Choroid plexus epithelial cell (primary cell): ENCODE measurements at regions not wholly inside any gene's neighbourhood (a gene's known extent, or its start where the extent isn't known, plus 50 kb on each side); places are given as distances from the start of the nearest gene placed in this dataset.
A peak's percentile ranks its signal among the peaks of the same experiment; 100 is the strongest.

Experiments used
- DNase-seq: peaks from one replicate; pipeline ENCODE4 v3.0.0-alpha.2; 2010; ENCODE audit warnings: low read depth
- H3K4me3 ChIP-seq: 2 replicates; pipeline ENCODE4 v1.5.1; 2011; ENCODE audit warnings: low read depth, mild to moderate bottlenecking, control low read depth, low read length, moderate library complexity
- TF ChIP-seq, protein P1 (sequence below): conservative IDR thresholded peaks from 2 replicates; pipeline ENCODE4 v1.5.1; 2011; ENCODE audit warnings: low read depth, mild to moderate bottlenecking, control low read depth, inconsistent platforms, low read length, moderate library complexity

GRCh38 chr6:47134476-47135189 lies 92.5 kb upstream of the ADGRF1 start:
- peak; percentile 97 for DNase-seq
- H3K4me3 ChIP-seq: no peak overlapping the region
- TF ChIP-seq, protein P1, sequence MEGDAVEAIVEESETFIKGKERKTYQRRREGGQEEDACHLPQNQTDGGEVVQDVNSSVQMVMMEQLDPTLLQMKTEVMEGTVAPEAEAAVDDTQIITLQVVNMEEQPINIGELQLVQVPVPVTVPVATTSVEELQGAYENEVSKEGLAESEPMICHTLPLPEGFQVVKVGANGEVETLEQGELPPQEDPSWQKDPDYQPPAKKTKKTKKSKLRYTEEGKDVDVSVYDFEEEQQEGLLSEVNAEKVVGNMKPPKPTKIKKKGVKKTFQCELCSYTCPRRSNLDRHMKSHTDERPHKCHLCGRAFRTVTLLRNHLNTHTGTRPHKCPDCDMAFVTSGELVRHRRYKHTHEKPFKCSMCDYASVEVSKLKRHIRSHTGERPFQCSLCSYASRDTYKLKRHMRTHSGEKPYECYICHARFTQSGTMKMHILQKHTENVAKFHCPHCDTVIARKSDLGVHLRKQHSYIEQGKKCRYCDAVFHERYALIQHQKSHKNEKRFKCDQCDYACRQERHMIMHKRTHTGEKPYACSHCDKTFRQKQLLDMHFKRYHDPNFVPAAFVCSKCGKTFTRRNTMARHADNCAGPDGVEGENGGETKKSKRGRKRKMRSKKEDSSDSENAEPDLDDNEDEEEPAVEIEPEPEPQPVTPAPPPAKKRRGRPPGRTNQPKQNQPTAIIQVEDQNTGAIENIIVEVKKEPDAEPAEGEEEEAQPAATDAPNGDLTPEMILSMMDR: no peak

GRCh38 chr6:47133230-47134000 lies 91.3 kb upstream of the ADGRF1 start:
- no peak for DNase-seq
- no peak overlapping the region for H3K4me3 ChIP-seq
- TF ChIP-seq, protein P1: no peak

- DNase-seq: no peak
- no peak overlapping the region for H3K4me3 ChIP-seq
- TF ChIP-seq, protein P1: no peak
These were observed 90.6 kb upstream of the ADGRF1 start for GRCh38 chr6:47132724-47133123.

DNA sequence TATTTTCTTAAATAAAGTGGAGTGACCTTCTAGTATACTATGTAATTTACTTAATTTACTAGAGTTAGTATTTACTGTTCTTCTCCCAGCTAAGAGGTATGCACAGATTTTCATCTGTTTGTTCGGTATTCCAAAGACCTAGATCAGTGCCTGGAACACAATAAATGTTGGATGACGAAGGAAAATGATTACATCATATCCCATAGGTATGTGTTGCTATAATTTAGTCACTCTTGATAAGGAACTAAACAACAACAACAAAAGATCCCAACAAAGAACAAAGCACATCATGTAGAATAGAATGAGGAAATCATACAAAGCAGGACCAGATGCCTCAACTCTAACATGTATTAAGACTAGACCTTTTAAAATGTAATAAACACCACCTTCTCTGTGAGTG lies 89.6 kb upstream of the ADGRF1 start:
- TF ChIP-seq, protein P1: no peak
- DNase-seq: no peak
- H3K4me3 ChIP-seq: no peak overlapping the region

- DNase-seq: peak; percentile 35
- no peak overlapping the region for H3K4me3 ChIP-seq
- TF ChIP-seq, protein P1: no peak
These were observed 88.0 kb upstream of the ADGRF1 start for GRCh38 chr6:47130086-47130485.

DNA sequence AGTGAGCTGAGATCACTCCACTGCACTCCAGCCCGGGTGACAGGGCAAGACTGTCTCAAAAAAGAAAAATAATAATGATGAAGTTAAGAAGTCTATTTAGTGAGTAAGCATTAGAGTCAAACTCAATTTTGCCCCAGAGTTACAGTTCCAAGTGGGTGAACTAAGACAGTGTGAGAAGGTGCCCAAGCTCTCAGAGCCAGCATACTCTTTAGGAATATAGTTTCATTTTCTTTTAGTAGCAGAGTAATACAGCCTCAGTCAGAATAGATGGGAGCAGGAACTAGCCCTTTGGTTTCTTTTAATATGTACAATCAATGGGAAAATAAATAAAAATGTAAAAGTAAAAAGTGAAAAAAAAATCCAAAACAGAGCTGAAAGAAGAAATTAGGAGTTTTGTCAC lies 87.0 kb upstream of the ADGRF1 start:
- TF ChIP-seq, protein P1: no peak
- no peak for DNase-seq
- H3K4me3 ChIP-seq: no peak overlapping the region
